GM19452 (cell line): ENCODE measurements at regions not wholly inside any gene's neighbourhood (a gene's known extent, or its start where the extent isn't known, plus 50 kb on each side); places are given as distances from the start of the nearest gene placed in this dataset.
"Not testable (repeated sequence)": the region's sequence is repeated elsewhere in the genome, so short reads cannot be mapped to it uniquely, and the experiment has no call there.

ENCODE experiments used
- ATAC-seq: cut with Tn5 transposase; IDR thresholded peaks from one replicate; pipeline ENCODE4 v1.9.1; 2021; ENCODE audit not compliant: unreplicated experiment

DNA sequence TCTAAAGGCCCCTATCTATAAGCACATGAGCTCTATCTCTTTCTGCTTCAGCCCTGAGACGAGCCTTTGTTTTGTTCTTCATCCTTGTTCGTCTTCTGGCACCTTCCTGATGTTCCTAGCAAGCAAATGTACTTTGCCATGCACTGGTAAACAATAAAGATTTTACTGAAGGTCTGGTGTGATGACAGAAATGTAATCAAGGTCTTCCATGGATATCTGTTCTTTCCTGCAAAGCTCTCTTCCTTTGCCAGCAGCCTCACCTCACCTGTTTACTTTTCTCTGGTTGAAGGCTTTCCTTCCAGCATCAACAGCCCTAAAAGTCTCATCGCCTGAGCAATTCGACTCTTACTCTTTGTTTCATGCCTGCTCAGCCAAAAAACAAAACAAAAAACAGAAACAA is 330.3 kb downstream of the PCNX1 start:
- ATAC-seq = no peak

DNA sequence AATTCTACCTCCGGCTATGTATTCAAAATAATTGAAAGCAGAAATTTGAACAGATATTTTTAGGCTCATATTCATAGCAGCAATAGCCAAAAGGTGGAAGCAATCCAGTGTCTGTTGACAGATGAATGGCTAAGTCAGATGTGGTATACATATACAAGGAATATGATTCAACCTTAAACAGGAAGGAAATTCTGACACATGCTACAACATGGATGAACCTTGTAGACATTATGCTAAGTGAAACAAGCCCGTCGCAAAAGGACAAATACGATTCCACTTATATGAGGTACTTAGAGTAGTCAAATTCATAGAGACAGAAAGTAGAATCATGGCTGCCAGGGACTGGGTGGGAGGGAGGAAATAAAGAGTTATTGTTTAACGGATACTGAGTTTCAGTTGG is 331.6 kb downstream of the PCNX1 start:
- ATAC-seq = no peak

DNA sequence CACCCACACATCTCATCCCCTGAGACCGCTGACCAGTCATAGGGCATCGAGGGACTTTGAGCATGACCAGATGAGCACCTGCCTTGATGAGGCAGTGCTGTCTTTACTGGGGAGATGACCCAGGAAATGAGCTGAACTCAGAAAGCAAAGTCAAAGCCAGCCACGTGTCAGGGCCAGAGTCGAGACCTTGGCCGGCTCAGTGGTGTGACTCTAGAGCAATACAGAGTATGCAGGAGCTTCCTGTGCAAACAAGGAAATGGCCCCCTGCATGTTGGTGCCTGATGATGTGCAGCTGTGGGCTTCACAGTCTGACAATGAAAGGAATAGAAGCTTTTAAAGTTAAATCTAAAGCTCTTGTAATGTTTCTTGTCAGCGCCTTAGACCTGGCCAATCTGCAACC is 332.9 kb downstream of the PCNX1 start:
- ATAC-seq = no peak

DNA sequence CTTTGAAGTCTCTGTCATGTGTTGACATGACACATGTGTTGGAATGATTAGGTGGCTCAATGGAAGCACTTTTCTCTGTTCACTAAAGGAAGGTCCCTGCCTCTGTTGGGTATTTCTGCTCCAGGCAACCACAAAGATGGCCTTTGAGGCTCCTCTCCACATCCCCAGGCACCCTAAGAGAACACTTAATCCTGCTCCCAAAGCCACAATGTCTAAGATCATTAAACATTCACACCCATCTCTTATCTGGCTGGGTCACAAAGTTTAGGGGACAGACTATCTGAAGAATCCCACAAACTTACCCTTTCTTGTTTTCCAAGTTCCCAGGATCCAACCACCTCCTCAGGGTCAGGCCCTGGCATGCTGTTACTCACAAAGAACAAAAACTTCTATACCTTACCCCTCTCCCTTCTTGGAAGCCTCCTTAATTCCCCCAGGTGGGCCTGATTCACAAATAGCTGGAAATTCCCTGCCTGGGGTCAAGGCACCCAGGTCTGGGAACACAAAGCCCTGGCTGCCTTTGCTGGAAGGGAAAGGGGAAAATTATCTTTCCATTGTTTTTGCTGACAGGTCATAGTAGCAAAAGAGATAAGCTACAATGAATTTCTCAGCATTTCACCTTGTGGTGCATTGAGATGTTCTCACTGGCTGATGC is 333.7 kb downstream of the PCNX1 start:
- no peak for ATAC-seq

DNA sequence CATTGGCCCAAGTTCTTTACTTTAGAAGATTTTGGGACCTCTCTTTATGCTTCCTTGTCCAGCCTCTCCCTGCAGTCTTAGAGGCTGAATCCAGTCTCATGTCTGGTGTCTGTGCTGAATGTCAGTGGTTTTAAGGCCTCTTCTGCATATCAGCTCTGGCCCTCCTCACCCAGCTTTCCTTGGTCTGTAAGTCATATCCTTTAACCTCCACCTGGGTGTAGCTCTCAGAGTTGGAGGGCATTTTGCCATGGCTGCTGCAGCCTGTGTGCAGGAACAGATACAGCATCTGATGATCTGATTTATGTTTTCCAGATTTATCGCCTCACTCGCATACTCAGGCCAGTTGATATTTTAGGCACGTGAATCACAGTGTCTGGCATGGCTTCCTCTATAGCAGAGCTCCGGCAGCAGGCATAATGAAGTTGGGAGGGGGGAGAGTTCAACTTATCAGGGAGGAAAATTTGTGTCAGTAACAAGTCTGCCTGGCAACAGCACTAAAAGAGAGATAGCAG is 335.0 kb downstream of the PCNX1 start:
- ATAC-seq = no peak

DNA sequence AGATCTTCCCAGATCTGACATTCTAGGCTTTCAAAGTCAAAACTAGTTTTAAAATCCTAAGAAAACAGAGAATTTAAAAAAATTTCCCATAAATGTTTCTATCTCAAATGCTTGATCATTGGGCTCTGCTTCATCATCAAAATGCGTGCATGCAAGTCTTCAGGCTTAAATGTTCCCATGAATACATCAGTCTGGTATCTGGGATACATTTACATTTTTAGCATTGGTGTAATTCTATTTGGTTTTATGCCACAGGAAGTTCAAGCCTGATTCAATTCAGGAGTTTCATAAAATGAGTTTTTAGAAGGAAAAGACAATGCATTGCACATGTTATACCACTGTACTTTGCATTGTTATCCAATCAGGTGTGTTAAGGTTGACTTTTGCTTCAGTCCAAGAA is 336.4 kb downstream of the PCNX1 start:
- no peak for ATAC-seq

DNA sequence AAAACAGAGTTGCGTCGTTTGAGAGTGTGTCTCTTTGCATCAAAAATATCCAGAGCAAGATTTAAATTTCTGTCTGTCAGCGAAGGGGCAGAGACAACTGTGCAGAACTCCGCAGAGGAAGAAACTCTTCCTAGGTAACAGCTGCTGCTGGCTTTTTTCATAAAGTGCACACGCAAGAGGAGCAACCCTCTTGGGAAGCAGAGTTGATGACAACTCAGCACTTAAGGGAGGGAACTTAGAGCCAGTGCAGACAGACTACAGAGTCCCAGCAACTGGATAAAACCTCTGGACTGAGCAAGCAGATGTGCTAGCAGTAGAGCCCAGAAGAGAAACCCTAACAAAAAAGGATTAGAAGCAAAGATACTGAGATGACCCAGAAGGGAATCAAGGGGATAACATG is 337.1 kb downstream of the PCNX1 start:
- ATAC-seq = no peak

DNA sequence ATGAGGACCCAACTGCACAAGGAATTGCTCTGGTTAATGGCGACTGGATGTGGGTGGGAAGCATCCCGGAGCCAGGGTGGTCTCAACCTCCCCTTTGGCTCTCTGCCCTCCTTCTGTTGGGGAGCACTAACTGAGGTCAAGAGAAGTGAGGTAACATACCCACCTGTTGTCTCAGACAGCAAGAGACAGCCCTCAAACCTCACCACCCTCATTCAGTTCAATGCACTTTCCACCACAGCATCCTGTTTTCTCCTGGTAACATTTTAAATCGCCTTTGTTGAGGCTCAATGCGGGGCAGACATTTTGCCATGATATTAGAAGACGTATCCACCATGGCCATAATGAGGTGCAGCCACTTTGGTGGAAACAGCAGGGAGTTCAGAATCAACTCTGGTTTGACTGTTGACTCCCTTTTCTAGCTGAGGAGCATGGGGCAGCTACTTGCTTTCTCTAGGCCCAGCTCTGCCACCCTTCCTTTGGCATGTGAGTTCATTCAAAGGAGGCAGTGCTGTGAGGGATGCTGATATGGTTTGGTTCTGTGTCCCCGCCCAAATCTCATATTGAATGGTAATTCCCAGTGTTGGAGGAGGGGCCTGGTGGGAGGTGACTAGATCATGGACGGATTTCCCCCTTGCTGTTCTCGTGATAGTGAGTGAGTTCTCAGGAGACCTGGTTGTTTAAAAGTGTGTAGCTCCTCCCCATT is 338.6 kb downstream of the PCNX1 start:
- no peak for ATAC-seq

DNA sequence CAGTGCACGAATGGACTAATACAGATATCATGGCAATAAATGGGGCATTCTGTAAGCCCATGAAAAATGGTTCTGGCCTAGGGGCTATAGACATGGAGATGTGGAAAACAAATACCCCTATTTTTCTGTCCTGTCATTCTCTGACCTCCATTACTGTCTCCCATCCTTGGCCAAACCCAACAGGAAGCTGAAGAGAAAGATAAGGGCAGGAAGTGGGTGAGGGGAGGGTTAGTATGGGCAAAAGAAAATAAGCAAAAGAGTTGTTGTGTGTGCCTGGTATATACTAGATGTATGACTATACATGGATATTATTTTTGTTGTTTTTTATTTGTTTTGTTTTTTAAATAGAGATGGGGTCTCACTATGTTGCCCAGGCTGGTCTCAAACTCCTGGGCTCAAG is 339.3 kb downstream of the PCNX1 start:
- no peak for ATAC-seq

DNA sequence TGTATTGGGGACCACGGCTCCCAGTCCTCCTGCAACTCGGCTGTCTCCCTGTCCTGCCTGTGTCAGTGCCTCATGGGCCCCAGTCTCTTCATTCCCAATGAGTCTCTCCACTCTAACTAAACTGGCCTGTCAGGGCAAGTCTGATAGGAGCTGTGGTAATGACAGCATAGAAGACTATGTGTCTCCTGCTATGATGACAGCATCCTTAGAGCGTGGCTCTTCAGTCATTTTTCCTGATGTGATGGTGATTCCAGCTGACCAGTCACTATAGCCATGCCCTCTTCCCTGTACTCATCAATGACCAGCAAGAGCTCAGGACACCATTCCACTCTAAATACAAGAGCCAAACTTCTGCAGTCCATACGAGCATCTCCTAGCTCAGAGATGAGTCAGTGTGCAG is 339.8 kb downstream of the PCNX1 start:
- no peak for ATAC-seq

DNA sequence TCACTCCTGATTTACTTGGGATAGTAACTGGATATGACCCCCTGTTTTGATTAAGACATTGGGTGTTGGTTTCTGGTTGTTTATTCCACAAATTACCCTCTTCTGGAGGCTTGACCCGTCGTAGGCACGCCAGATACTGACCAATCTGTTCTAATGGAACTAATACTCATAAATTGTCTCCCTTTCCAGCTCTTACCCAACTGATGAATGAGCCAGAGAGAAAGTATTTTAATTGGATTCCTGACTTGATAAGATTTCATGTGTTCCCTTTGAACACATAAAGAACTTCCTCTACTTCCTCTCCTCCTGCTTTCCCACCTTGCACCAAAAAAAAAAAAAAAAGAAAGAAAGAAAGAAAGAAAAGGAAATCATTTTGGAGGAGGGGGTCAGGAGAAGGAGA is 340.9 kb downstream of the PCNX1 start:
- ATAC-seq = no peak

DNA sequence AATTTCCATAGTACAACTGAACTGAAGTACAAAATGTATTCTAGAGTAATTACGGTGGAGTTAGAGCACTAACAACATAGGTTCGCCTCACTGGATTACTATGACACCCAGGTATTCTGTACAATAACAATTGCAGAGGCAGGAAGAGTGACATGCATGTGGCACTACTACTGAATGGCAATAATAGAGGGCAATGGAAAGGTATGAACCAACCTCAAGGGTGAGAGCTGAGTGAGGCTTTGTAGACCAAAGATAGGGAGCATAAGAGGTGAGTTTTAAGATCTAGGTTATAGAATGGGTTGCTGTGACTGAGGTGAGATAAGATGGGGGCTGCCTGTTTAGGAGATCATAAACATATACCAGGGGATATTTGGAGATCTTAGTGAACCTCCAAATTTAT is 343.1 kb downstream of the PCNX1 start:
- ATAC-seq = no peak

DNA sequence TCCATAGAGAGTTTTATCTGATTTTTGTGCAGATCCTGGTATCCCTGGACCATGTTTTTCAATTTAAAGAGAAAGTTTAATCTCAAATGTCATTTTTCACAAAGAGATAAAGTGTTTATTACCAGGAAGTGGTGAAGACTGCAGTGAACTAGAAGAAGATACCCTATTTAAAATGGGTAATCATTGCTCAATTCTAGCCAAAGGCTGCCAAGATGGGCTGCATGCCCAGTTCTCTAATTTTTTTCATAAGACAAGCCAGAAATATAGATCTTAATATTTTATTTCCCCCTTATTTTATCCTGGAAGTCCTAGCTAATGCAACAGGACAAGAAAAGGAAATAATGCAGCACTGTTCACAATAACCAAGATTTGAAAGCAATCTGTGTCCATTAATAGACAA is 343.5 kb downstream of the PCNX1 start:
- ATAC-seq = no peak

DNA sequence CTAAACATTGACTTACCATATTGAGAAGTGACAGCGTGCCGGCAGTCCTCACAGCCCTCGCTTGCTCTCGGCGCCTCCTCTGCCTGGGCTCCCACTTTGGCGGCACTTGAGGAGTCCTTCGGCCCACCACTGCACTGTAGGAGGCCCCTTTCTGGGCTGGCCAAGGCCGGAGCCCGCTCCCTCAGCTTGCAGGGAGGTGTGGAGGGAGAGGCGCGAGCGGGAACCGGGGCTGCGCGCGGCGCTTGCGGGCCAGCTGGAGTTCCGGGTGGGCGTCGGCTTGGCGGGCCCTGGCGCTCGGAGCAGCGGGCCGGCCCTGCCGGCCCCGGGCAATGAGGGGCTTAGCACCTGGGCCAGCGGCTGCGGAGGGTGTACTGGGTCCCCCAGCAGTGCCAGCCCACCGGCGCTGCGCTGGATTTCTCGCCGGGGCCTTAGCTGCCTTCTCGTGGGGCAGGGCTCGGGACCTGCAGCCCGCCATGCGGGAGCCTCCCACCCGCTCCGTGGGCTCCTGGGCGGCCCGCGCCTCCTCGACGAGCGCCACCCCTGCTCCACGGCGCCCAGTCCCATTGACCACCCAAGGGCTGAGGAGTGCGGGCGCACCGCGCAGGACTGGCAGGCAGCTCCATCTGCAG is 346.9 kb downstream of the PCNX1 start:
- not testable (repeated sequence) for ATAC-seq

DNA sequence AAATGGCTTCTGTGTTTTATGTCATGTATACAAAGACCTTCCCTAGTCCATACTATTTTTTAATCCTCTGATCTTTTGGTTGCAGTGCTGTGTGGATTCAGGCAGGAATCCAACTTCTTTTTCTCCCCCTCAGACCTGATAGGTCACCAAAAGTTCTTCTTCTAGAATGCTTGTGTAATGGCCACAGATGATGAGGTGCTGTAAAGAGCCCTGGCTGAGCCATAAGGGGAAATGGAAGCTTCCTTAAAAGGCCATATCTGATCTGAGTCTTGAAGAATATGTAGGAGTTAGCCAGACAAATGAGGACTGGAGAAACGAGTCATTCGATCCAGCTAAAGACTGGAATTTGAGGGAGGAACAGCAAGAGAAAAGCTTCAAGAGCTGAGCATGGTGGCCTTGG is 353.9 kb downstream of the PCNX1 start:
- ATAC-seq = no peak

DNA sequence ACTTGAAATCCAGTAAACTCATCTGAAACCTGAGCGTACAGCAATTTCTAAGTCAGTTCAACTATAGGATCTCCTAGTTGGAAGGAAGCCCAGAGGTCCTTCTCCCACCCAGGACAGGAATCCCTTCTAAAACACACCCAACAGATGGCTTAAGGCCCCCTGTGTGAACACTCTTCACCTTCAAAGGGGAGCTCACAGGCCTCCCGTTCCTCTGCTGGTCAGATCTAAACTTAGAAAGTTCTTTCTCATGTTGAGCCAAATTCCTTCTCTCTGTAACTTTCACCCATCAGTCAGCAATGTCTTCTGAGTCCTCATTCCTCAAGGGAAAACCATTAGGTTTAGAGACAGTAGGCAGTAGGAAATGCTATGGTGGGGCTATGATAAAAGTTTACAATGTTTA is 355.2 kb downstream of the PCNX1 start:
- ATAC-seq = no peak

DNA sequence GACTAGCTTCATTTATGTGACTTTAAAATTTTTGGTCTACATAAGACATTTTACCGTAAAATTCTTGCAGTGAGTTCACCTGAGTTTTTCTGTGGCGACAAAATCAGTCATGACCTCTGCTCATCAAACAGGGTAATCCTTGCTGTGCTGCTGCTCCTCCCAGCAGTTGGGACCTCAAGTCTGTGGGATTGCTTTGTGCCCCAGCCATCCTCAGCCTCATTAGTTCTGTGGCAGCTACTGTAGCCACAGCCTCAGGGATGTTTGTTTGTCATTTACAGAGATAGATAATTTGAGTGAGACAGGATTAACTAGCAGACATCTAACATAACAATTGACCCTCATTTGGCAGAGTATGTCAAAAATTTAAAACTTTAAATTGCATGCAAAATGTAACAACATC is 357.0 kb downstream of the PCNX1 start:
- ATAC-seq = no peak

DNA sequence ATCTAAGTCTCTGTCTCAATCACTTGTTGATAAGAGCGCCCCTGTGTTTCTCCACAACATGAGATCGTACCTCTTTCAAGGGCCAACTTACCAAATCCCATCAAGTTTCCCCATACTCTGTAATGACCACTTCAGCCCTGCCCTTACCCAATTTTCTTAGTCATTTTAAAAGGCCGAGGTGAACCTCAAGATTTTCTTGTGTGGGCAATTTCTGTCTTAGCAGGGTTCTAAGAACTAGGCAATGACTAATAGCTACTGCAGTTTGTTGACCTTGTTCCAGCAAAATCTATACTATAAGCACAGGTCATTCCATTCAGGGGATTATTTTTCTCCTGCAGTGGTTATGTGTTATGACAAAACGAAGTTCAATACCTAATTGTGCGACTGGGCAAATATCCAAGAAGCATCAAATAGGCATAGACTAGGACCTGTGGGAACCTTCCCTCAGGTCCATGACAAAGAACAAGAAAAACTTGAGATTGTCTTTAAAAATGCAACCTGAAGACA is 359.8 kb downstream of the PCNX1 start:
- no peak for ATAC-seq

DNA sequence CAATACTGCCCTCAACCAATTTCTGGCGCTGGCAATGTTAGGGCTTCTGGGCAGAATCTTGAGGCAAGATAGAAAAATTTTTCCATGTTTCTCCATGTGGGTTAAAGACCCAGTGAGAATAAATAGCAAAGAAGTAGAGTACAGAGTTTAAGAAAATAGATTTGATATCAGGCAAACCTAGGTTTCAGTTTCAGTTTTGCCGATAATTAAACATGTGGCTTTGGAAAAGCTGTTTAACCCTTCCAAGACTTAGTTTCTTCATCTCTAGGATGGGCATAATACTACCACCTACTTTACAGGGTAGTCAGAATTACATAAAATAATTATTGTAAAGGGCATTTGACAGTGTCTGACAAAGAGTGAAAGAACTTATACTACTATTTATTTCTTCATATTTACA is 360.4 kb downstream of the PCNX1 start:
- no peak for ATAC-seq

DNA sequence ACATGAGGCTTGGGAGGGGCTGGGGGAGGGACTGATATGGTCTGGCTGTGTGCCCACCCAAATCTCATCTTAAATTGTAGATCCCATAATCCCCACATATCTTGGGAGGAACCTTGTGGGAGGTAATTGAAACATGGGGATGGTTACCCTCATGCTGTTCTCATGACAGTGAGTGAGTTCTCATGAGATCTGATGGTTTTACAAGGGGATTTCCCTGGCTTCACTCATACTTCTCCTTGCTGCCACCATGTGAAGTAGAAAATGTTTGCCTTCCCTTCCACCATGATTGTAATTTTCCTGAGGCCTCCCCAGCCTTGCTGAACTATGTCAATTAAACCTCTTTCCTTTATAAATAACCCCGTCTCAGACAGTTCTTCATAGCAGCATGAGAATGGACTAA is 362.9 kb downstream of the PCNX1 start:
- no peak for ATAC-seq

DNA sequence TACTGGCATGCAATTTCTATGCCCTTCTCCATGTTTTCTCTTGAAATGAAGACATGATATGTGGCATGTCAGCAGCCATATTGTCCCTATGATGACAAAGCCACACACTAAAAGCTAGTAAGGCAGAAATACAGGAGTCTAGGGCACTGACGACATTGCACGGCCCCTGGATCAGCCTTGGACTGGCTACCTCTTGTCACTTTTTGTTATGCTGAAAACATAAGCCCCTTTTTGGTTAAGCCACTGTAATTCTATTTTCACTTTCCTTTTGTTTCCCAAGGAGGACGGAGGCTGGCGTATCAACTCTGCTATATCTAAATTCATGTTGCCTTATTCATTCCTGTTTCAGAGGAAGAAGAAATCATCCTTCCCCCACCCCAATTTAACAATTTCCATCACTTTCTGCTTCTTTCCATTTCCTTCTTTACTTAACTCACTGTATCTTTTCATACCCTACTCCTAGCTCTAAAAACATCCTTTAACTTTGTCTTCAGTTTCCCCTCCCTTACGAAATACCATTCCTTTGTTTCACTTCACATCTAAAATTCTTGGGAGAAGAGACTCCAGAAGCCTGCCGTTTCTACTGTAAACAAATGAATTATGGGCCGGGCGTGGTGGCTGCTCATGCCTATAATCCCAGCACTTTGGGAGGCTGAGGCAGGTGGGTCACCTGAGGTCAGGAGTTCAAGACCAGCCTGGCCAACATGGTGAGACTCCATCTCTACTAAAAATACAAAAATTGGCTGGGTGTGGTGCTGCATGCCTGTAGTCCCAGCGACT is 364.1 kb downstream of the PCNX1 start:
- ATAC-seq = no peak
